ENCODE measurements at regions not wholly inside any gene's neighbourhood (a gene's known extent, or its start where the extent isn't known, plus 50 kb on each side); places are given as distances from the start of the nearest gene placed in this dataset.

DNA sequence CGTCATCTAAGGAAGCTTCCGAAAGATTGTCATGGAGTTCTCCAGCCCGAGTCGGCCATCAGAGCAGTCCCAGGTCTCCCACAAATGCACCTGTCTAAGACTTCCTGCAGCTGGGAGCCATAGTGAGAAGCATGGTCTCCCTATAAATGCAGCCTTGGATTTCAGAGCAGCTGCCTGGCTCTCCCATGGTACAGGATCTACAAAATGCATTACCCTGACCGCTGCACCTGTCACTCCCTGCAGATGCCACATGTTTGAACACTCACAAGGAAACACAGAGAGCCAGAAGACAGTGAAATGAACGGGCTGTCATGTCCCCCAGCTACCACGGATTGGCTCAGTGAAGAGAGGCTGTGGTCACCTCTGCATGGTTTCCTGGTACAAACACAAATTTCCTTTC is 702.7 kb downstream of the MED13L start:
- no peak for DNase-seq

DNA sequence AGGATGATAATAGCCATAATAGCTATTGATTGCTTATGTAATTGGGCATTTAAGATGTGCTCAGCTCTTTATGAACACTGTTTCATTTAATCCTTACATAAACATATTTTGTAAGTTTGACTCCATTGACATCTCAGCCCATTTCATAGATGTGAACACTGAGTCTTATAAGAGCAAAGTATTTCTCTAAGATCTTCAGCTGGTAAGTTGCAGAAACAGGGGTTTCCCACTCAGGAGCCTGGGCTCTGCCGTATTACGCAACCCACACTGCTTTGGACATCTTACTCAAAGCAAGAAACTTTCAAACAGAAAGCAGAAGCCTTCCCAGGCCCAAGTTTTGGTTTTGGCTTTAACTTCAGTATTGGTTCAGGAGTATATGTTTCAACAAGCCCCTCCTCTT is 705.1 kb downstream of the MED13L start:
- no peak for DNase-seq

DNA sequence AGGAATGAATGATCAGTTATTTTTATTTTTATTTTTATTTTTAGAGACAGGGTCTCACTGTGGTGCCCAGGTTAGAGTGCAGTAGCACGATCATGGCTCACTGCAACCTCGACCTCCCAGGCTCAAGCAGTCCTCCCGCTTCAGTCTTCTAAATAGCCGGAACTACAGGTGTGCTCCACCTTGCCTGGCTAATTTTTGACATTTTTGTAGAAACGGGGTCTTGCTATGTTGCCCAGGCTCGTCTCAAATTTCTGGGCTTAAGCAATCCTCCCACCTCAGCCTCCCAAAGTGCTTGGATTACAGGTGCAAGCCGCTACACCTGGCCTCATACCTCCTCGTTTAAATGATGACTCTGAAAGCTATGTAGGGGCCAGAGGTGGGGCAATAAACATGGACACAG is 706.0 kb downstream of the MED13L start:
- DNase-seq, result no peak

DNA sequence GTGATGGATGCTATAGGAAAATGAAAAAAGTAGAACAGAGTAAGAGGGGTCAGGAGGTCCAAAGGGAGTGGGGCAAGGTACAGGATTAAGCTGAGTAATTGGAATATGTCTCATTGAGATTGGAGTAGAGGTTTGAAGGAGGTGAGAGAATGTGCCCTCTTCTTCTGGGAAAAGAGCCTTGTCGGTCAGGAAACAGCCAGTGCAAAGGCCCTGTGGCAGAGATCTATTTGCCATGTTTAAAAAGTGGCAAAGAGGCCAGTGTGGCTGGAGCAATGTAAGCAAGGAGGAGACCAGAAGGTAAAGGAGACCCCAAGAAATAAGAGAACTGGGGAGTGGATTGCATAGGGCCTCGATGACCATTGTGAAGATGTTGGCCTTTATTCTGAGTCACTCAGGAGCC is 706.5 kb downstream of the MED13L start:
- DNase-seq, result no peak

DNA sequence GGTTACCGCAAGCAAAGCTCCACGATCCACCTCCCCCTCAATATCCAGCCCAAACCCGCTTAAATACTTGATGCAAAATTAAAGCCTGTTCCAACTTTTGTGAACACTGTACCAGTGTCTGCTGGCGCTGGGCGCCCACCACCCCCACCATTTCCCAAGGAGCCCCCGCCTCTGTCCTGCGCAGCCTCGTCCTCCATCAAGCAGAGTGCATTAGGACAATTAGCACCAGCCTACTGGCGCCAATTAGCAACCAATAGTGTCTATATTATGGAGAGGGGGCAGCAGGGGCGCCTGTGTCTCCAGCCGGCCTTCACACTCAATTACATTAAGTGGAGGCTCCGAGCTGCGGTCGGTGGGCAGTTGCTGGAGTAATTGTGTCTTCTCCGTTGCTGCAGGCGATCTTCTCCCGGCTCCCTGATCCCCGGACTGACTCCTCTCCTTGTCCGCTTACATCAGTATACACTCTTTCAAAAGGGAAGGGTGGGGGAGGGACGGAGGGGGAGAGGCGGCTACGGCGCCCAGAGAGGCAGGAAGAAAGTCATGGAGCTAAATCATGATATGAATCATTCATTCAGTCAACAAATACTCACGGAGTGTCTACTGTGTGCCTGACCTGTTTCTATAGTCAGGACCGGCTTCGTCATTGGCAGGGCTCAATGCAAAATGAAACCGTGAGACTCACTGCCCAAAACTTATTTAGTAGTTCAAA is 707.3 kb downstream of the MED13L start:
- no peak for DNase-seq

DNA sequence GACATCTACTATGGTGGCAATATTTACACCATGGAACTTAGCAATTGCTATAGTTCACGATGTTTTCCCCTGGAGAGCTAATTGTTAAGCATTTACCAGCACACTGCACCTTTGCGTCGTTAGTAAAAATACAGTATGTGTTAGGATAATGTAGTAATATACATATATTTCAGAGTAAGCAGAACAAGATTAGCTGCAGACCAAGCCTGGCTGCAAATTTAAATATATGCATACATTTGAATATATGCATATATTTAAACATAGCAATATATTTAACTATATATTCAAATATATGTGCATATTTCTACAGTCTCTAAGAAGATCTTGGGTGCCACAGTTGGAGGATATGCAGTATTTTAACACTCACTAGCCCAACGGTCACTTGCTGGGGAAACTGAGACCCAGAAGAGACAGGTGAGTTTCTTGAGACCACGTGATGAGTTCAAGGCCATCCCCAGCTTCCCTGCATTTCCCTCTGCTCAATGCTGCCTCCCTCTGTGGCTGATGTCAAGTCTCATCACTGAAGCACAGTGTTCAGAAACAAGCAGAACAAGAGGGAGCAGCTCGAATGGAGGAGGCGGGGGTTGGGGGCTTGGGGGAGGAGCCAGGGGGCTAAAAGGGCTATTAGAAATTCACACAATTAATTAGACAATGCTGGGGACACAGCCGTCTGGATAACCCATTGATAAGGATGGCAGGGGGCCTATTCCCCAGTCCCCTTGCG is 708.0 kb downstream of the MED13L start:
- no peak for DNase-seq

DNA sequence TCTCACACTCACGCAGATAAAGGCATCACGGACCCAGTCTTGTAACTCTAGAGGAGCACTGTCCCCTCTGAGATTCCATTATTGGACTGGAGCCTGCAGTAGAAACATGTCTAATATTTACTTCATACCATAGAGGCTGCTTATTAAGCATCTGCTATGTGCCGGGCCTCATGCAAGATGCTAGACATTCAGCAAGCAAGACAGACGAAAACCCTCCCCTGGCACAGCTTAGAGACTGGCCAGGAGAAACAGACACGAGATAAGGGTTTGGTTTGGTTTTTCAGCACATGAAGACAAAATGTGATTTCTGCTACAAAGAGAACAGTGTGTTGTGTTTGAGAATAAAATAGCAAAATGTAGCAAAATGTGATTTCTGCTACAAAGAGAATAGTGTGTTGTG is 719.2 kb downstream of the MED13L start:
- DNase-seq, result no peak

DNA sequence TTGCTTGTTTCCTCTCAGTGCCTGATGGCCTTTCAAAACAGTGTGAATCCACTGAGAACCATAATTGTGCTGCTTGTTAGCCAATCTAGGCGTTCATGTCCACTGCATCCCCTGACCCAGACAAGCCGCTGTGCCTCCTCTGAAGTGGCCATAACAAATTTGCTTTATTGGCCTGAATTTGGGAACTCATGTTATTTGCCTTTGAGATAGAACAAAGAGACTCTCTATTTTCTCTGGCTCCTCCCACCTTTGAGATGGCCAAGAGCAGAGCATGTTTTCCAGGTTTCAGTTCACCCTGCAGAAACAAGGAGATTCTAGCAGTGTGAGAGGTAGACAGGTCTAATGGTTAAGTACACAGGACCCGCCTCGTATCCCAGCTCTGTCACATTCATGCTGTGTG is 723.9 kb downstream of the MED13L start:
- no peak for DNase-seq

DNA sequence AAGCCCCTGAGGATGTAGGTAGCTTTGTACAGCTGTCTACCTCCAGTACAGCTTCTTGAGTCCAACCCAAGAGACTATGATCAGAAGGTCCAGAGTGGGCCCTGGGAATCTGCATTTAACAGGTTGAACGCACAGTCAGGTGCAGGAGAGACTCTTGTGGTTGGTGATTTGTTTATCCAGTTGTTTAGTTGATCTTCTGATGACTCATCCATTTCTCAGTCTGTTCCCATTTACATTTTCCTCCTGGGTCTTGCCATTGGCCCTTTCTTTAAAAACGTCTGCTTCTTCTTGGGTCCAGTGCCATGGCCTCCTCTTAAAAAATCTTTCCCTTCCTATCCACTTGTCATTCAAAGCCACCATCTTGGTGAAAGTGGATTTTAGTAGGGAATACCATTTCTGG is 734.2 kb downstream of the MED13L start:
- no peak for DNase-seq

DNA sequence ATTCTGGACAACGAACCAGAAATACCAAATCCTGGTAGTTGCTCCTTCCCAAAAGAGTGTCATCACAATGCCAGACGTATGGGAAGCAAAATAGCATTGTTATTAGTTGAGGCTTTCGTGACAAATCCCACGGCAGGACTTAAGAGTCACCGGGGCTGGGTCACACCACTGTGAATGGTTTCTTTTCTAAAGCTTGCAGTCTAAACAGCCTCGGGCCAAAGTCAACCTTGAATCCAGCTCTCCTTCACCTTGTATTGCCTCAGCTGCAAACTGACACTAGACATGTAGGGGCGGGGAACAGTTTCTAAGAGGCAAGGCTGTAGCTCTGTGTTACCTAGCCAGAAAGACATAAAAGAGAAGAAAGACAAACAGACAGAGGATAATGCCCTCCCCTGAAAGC is 734.8 kb downstream of the MED13L start:
- no peak for DNase-seq

DNA sequence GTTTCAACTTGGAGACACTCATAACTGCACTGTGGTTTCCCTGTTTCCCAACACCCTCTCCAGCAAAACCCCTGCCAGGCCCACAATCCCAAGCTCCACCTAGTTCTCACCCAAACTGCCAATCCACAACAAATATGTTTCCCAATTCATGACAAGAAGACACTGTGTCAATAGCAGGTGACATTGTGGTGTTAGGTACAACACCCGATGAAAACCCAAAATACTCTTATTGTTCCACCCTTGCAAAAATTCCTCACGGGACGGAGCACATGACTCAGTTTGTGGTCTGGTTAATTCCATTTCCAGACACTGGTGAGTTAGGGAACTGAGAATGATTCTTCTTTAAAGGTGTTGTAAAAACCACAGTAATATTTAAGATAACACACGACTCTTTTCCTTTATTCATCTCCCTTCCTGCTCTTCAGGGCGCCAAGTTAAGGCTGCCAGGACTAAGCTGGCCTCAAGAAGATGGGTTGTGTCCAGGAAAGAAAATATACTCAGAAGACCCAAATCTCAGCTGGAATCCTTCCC is 735.5 kb downstream of the MED13L start:
- no peak for DNase-seq

DNA sequence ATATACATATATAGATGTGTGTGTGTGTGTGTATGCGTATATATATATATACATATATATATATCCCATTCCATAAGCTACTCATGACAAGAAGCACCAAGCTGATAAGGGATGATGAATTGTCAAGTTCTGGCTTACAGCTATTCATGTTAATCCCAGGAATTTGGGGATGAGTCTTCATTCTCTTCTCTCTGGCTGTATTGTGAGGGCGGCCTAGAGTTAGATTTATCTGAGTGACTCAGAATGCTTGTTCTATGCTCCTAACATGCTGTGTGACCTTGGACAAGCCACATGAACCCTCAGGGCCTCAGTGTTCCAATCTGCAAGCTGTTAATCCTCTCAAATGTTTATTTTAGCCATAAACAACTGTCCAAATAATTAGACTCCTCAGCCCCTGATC is 749.0 kb downstream of the MED13L start:
- DNase-seq, result no peak

DNA sequence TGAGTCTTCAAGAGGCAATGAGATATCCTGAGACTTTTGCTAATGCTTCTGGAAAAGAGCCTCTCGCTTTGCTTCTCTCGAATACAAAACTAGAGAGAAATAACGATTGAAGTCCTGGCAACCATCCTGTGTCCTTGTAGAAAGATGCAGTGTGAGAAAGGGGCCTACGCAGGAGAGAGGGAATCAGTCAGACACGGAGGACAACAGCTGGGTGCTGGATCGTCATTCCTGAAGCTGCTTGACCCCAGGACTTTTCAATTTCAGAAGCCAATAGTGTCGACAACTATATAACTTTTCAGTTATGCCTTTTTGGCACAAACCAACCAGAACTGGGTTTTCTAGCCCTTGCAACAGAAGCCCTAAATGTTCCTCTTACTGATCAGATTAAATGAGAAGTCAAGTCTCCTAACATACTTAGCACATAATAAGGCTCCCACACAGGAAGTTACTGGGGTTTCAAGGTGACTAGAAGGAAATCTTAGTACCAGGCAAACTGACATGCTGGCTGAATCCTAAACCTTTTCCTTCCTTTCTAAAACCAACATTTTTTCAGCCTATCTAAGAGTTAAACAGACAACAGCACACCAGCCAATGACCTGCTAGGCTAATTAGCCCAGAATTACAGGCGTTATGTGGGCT is 755.6 kb downstream of the MED13L start:
- peak in 1 of 2 donors; percentile 5 for DNase-seq

DNA sequence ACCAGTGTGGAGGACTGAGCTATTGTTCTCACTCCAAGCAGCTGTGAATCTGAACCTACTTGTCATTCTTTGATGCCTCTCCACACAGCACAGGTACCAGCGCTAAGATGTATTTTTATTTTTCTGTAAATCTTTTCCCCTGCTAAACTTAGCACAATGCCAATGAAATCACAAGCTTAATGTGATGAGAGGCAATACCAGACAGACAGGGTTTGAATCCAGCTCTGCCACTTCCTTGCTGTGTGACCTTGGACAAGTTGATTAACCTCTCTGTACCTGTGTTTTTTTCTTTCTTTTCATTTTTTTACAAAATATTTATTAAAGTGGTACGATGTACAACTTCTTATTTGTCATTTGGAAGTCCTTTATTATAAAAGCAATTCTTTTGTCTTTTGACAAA is 757.6 kb downstream of the MED13L start:
- DNase-seq, result no peak

DNA sequence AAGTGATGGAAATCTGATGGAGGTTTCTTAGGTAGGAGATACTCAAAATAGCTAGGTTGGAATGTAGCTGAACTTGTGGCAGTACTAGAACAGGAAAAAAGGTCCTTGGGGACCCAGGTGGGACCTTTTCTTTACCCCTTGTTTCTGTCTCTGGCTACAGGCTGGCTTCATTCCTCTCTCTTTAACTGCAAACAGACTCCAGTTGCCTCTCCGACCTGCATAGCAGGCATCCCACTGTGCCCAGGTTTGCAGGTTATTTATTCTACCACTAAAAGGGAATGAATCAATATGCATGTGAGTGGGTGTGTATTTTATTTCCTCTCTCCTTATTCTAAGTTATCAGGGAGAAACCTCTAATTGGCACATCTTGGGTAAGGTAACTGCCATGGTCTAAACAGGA is 758.1 kb downstream of the MED13L start:
- DNase-seq, result no peak

DNA sequence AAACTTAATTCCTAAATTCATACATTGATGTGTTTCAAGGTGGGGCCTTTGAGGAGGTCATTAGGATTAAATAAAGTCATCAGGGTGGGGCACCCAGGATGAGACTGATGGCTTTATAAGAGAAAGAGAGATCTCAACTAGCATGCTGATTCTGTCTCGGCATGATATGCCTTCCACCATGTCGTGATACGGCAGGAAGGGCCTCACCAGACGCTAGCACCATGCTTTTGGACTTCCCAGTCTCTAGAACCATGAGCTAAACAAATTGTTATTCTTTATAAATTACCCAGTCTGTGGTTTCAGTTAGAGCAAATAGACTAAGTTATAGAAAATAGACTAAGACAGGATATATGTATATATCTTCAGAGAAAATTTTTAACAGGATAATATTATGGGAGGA is 759.6 kb downstream of the MED13L start:
- DNase-seq, result no peak

DNA sequence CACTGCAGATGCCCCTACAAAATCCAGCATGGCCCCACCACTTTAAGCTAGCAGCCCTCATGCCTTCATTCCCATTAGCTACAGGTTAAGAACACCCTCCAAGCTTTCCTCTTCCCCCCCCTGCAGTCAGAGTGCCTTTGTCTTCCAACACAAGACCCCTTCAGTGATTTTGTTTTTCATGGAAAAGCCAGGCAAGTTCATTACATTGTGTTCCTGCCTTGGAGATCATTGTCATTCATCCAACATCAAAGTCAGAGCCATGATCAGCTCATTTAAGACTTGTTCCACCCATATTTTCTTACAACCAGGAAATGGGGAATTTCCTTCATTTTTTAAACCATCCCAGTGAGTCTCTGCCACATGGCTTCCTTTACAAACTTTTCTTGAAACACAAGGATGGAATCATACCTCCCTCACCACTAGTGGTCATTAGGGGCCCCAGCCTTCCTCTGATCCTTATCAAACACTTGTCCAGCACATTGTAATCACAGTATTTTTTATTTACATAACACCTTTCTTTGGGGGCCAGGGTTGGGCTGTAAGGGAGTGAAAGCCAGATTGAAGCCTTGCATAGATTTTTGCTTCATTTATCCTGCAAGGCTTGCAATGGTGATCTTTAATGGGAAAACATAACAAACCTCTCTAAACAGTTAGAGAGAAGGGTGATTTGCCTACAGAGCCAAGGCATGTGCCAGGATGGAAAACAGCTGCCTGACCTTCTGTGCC is 765.3 kb downstream of the MED13L start:
- peak; percentile 52 to 64 for DNase-seq

DNA sequence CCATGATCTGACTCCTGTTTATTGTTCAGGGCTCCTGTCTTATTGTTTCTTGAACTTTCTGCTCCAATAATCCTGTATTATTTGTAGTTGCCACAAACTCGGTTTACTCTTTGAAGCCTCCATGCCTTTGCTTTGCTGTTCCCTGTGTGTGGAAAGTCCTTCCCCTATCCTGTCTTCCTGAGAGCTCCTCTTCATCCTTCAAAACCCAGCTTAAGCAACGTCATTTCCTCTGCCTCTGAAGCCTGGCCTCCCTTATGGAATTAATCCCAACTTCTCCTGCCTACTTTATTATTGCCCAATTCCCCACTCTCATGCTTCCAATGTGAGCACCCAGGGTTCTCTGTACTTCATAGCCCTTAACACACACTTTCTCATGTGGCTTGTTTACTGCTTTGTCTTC is 766.2 kb downstream of the MED13L start:
- DNase-seq, result no peak

DNA sequence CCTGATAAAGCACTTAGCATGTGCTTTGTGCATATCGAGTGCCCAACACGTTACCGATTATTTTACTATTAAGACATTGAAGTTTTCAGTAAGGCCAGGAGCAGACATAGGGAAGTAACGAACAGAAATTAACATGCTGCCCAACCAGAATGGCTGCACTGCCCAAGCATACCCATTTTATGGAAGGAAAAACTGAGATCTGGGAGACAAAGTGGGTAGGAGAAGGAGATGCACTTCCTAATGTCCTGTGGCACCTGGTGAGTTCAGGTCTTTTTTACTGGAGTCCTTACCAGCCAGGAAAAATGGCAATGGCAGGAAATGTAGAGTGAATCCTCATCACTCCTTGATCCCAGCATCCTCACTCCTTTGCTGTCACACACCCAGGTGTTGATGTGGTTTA is 768.5 kb downstream of the MED13L start:
- no peak for DNase-seq

DNA sequence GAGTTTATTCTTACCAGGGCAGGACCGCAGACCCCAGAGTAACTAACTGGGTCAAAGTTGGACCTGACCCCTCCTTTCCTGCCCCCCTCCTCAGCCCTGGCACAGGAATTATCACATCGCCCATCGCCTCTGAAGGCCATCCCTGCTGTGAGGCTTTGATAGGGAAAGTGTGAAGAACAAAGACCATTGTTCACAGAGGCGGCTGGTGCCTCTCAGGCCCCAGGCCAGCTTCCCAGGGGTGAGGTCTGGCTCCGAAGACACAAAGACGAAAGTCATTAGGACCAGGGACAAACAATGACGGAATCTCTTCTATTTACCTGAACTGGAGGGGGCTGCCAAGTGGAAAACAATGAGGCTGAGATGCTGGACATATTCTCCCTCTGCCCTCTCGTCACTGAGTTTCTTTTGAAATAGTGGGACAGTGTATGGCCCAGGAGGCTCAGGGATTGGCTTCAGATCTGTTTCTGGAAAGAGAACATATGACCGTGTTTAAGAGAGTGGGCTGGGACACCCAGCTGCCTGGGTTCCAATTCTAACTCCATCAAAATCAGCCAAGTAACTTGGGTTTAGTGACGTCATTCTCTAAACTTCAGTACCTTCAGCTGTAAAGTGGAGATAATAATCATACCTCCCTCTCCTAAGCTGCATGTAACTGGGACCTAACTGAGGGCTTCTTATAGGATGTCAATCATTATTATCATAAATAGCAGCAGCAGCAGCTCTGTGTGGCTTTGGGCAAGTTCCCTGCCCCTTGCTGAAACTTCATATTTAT is 769.4 kb downstream of the MED13L start:
- peak; percentile 15 to 20 for DNase-seq

DNA sequence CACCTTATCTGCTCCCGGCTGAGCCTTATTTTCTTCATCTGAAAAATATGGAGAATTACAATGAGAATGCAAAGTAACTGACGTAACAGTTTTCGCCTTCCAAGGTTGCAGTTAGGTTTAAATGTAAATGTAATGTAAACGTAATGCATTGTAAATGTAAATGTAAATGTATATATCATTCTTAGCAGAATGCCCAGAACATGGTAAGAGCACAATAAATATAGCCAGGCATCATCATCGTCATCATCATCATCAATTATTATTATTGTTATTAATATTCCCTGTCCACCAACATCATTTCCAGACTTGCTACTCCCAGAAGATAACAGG is 770.0 kb downstream of the MED13L start:
- no peak for DNase-seq

All from right lung (tissue), 2 donors.